HEK293T (cell line): ENCODE measurements at regions not wholly inside any gene's neighbourhood (a gene's known extent, or its start where the extent isn't known, plus 50 kb on each side); places are given as distances from the start of the nearest gene placed in this dataset.

Experiments
- CTBP1 ChIP-seq: fragments of 450-650 bp; IDR thresholded peaks from 2 replicates; pipeline ENCODE4 v1.6.1; 2016; ENCODE audit warnings: borderline replicate concordance
- ELF4 ChIP-seq: fragments of 450-650 bp; IDR thresholded peaks from 2 replicates; pipeline ENCODE4 v1.6.1; 2017; ENCODE audit warnings: antibody characterized with exemption
- FOXA1 ChIP-seq: fragments of 450-650 bp; IDR thresholded peaks from 2 replicates; pipeline ENCODE4 v1.6.1; 2016; ENCODE audit warnings: mild to moderate bottlenecking
- FOXK2 ChIP-seq: fragments of 450-650 bp; IDR thresholded peaks from 2 replicates; pipeline ENCODE4 v1.6.1; 2016; ENCODE audit warnings: mild to moderate bottlenecking
- PKNOX1 ChIP-seq: fragments of 450-650 bp; IDR thresholded peaks from 2 replicates; pipeline ENCODE4 v1.6.1; 2016
- SP1 ChIP-seq: fragments of 450-650 bp; IDR thresholded peaks from 2 replicates; pipeline ENCODE4 v1.6.1; 2017
- SUZ12 ChIP-seq: fragments of 450-650 bp; IDR thresholded peaks from 2 replicates; pipeline ENCODE4 v1.6.1; 2016; ENCODE audit warnings: mild to moderate bottlenecking
- ZNF384 ChIP-seq: fragments of 450-650 bp; IDR thresholded peaks from 2 replicates; pipeline ENCODE4 v1.6.1; 2016

GRCh38 chr3:143208976-143209714 lies 89.6 kb downstream of the CHST2 start:
- TF ChIP-seq SP1 = no peak
- no peak for TF ChIP-seq FOXA1
- no peak for TF ChIP-seq FOXK2
- TF ChIP-seq PKNOX1 = no peak
- TF ChIP-seq CTBP1 = no peak
- TF ChIP-seq ELF4 = no peak
- TF ChIP-seq SUZ12 = no peak
- TF ChIP-seq ZNF384 = no peak
